ENCODE measurements at regions not wholly inside any gene's neighbourhood (a gene's known extent, or its start where the extent isn't known, plus 50 kb on each side); places are given as distances from the start of the nearest gene placed in this dataset.

DNA sequence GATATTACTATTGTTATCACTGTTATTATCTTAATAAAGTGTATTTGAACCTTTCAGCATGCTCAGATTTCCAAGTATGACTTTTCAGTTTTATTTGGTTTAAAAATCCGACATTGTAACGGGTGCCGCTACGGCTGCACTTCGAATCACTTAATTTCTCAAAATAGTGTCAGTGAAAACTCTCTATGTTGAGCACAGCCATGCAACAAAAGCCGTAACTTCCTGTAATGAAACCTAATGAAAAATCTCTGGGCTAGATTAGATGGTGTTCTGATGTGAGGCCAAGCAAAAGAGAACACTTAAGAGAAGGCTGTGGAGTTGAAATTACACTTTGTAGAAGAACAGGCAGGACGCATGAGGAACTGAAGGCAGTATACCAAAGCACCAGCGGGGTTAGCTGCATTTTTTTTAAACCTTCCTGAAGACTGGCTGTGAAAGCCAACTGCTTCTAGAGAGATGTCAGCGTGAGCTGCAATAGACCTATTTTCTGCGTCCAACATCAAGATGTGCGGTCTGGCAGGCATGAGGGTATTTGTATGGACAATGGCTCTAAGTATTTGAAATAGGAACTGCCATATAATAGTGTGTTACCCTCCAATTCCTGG lies 1545.0 kb upstream of the GOT2 start:
- no peaks in the 10 kb centered on the region for H3K27me3 Mint-ChIP-seq (ENCODE audit: unreplicated experiment)
- no peaks in the 10 kb centered on the region for H3K4me1 Mint-ChIP-seq (ENCODE audit: low read depth, unreplicated experiment)
- no peak overlapping the region for H3K27ac Mint-ChIP-seq (ENCODE audit: unreplicated experiment)
- no peaks in the 10 kb centered on the region for H3K9me3 Mint-ChIP-seq (ENCODE audit: unreplicated experiment)
- TF ChIP-seq, protein P1, sequence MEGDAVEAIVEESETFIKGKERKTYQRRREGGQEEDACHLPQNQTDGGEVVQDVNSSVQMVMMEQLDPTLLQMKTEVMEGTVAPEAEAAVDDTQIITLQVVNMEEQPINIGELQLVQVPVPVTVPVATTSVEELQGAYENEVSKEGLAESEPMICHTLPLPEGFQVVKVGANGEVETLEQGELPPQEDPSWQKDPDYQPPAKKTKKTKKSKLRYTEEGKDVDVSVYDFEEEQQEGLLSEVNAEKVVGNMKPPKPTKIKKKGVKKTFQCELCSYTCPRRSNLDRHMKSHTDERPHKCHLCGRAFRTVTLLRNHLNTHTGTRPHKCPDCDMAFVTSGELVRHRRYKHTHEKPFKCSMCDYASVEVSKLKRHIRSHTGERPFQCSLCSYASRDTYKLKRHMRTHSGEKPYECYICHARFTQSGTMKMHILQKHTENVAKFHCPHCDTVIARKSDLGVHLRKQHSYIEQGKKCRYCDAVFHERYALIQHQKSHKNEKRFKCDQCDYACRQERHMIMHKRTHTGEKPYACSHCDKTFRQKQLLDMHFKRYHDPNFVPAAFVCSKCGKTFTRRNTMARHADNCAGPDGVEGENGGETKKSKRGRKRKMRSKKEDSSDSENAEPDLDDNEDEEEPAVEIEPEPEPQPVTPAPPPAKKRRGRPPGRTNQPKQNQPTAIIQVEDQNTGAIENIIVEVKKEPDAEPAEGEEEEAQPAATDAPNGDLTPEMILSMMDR (IDR thresholded peaks at IDR 0.05; ENCODE audit: partially characterized antibody, unreplicated experiment) = no peak
- no peak for DNase-seq
- H3K4me3 Mint-ChIP-seq (ENCODE audit: unreplicated experiment) = no peak overlapping the region
- H3K36me3 Mint-ChIP-seq (ENCODE audit: unreplicated experiment) = no peaks in the 10 kb centered on the region

DNA sequence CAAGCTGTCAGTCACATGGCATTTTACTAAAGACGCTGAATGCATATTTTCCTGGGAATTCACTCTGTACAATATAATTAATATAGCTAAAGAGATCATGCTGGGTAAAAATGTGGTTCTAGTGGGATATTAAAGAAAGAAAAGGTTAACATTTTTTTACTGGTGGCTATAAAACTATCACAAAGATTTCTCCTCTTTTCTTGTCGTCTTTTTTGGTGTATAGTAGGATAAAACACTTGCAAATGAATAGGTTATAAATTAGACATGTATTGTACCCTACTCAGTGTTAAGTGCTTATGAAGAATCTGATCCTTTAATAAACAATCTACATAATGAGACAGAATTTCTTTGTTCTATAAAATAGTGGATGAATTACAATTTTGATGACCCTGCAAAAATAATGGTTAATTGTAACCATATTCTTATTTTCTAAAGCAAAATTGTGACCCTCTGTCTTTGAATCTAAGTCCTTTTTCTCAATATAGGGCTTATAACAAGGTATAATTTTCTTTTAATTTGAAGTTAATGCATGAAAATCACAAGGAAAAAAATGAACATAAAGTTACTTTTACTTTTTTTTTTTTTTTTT lies 1540.4 kb upstream of the GOT2 start:
- DNase-seq = no peak
- no peak overlapping the region for H3K4me3 Mint-ChIP-seq (ENCODE audit: unreplicated experiment)
- H3K36me3 Mint-ChIP-seq (ENCODE audit: unreplicated experiment) = no peaks in the 10 kb centered on the region
- H3K27me3 Mint-ChIP-seq (ENCODE audit: unreplicated experiment) = no peaks in the 10 kb centered on the region
- no peak overlapping the region for H3K27ac Mint-ChIP-seq (ENCODE audit: unreplicated experiment)
- peaks cover 2% of the 10 kb centered on the region for H3K9me3 Mint-ChIP-seq (ENCODE audit: unreplicated experiment)
- TF ChIP-seq, protein P1 (IDR thresholded peaks at IDR 0.05; ENCODE audit: partially characterized antibody, unreplicated experiment) = no peak
- H3K4me1 Mint-ChIP-seq (ENCODE audit: low read depth, unreplicated experiment) = no peaks in the 10 kb centered on the region

DNA sequence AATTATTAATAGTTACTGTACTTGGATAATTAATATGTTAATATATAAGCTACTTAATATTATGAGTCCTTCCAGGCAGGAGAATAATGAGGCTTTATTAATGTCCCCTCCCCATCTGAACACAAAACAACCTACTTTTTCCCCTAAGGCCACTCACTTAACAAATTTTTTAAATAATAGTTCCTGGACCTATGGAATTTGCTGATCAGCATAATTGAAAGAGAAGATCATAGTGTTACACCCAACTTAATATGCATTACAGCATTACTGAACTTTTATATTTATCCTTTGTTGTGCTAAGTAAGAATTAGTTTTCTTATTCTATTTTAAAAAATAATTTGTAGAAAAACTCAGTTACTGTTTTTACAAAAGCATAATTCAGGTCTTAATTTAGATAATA lies 1537.7 kb upstream of the GOT2 start:
- H3K9me3 Mint-ChIP-seq (ENCODE audit: unreplicated experiment) = peaks cover 2% of the 10 kb centered on the region
- H3K4me1 Mint-ChIP-seq (ENCODE audit: low read depth, unreplicated experiment) = no peaks in the 10 kb centered on the region
- no peak overlapping the region for H3K27ac Mint-ChIP-seq (ENCODE audit: unreplicated experiment)
- H3K27me3 Mint-ChIP-seq (ENCODE audit: unreplicated experiment) = no peaks in the 10 kb centered on the region
- no peak for DNase-seq
- no peak overlapping the region for H3K4me3 Mint-ChIP-seq (ENCODE audit: unreplicated experiment)
- TF ChIP-seq, protein P1 (IDR thresholded peaks at IDR 0.05; ENCODE audit: partially characterized antibody, unreplicated experiment) = no peak
- no peaks in the 10 kb centered on the region for H3K36me3 Mint-ChIP-seq (ENCODE audit: unreplicated experiment)

DNA sequence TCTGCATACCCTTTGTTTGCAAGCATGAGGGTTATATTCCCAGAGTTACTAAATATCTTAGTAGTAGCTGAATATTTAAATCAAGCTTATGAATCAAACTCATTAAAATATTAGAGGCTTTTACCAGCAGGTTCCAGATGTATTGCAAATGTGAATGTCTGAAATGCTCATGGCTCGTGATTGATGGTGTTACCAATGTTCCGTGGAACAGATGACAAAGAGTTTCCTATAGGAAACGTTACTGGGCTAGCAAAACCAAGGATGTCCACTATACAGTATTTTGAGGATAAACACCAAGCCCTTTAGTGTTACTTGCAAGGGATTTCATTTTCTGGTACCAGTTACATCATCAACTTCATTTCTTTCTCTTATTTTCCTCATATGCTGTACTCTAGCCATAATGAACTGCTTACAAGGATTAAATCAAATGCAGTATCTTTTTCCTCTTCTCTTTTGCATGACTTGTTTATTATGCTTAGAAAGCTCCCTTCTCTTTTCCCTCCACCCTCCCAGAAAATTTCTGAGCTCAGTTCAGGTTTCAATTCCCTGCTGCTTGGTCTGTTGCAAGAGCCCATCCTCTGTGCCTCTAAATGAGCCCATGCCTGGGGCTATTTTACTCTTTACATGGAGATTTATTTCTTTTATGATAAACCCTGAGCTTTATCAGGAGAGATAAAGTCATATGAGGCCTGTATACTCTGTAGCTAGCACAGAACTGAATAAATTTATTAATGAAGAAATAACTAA lies 1537.1 kb upstream of the GOT2 start:
- no peak overlapping the region for H3K27ac Mint-ChIP-seq (ENCODE audit: unreplicated experiment)
- H3K27me3 Mint-ChIP-seq (ENCODE audit: unreplicated experiment) = no peaks in the 10 kb centered on the region
- no peaks in the 10 kb centered on the region for H3K36me3 Mint-ChIP-seq (ENCODE audit: unreplicated experiment)
- no peak for DNase-seq
- H3K4me1 Mint-ChIP-seq (ENCODE audit: low read depth, unreplicated experiment) = no peaks in the 10 kb centered on the region
- TF ChIP-seq, protein P1 (IDR thresholded peaks at IDR 0.05; ENCODE audit: partially characterized antibody, unreplicated experiment) = no peak
- H3K9me3 Mint-ChIP-seq (ENCODE audit: unreplicated experiment) = peaks cover 2% of the 10 kb centered on the region
- no peak overlapping the region for H3K4me3 Mint-ChIP-seq (ENCODE audit: unreplicated experiment)

DNA sequence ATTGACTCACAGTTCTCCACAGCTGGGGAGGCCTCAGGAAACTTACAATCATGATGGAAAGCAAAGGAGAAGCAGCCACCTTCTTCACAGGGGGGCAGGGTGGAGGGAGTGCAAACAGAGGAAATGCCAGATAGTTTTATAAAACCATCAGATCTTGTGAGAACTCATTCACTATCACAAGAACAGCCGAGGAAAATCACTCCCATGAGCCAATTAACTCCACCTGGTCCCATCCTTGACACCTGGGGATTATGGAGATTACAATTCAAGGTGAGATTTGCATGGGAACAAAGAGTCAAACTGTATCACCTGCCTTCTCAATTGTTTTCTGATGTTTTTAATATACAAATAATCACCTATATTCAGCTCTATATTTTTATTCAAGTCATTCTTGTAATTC lies 1527.3 kb upstream of the GOT2 start:
- H3K9me3 Mint-ChIP-seq (ENCODE audit: unreplicated experiment) = no peaks in the 10 kb centered on the region
- TF ChIP-seq, protein P1 (IDR thresholded peaks at IDR 0.05; ENCODE audit: partially characterized antibody, unreplicated experiment) = no peak
- no peak for DNase-seq
- H3K4me1 Mint-ChIP-seq (ENCODE audit: low read depth, unreplicated experiment) = no peaks in the 10 kb centered on the region
- H3K27ac Mint-ChIP-seq (ENCODE audit: unreplicated experiment) = no peak overlapping the region
- H3K36me3 Mint-ChIP-seq (ENCODE audit: unreplicated experiment) = no peaks in the 10 kb centered on the region
- H3K27me3 Mint-ChIP-seq (ENCODE audit: unreplicated experiment) = no peaks in the 10 kb centered on the region
- no peak overlapping the region for H3K4me3 Mint-ChIP-seq (ENCODE audit: unreplicated experiment)

Measured in glutamatergic neuron (in vitro differentiated cells).